Pancreas (tissue), 10 donors: ENCODE measurements at regions not wholly inside any gene's neighbourhood (a gene's known extent, or its start where the extent isn't known, plus 50 kb on each side); places are given as distances from the start of the nearest gene placed in this dataset.
"Not testable (repeated sequence)": the region's sequence is repeated elsewhere in the genome, so short reads cannot be mapped to it uniquely, and the experiment has no call there.

Experiments
- ATAC-seq, 4 donors: fragments of 200-7000 bp; cut with Tn5 transposase; one replicate each; pipeline versions ENCODE4 v1.8.0 to v1.9.1; 2020; ENCODE audit warnings: mild to moderate bottlenecking in 4 of 4, moderate library complexity in 4 of 4
- DNase-seq, 6 donors: peaks; one replicate each; pipeline ENCODE4 v3.0.0-alpha.2; 2020
- FAIRE-seq: peaks from 2 replicates; lab custom pipeline; 2012; peaks lifted over from hg19 to GRCh38; lab: Jason Lieb, UNC
- H3K27ac ChIP-seq, 4 donors: fragments of 200-600 bp; sonication (generic); 1 replicate in 3 of 4; 2 replicates in 1 of 4; pipeline versions ENCODE4 v1.5.0 to v1.8.0; 2020
- H3K27me3 ChIP-seq, 4 donors: fragments of 200-600 bp; one replicate each; pipeline ENCODE4 v1.8.0; 2021
- H3K36me3 ChIP-seq, 3 donors: fragments of 200-600 bp; sonication (generic) in 1 of 3; one replicate each; pipeline versions ENCODE4 v1.5.0 to v1.8.0; 2020 to 2021
- H3K4me1 ChIP-seq, 3 donors: fragments of 200-600 bp; one replicate each; pipeline ENCODE4 v1.8.0; 2021
- H3K4me3 ChIP-seq, 4 donors: fragments of 200-600 bp; sonication (generic) in 2 of 4; one replicate each; pipeline versions ENCODE4 v1.5.0 to v1.8.0; 2020 to 2021
- H3K9me3 ChIP-seq, 4 donors: fragments of 200-600 bp; one replicate each; pipeline ENCODE4 v1.8.0; 2021
- WGBS, 2 donors: extraction: QIAGEN DNeasy Blood & Tissue Kit; methylation state at CpG; one replicate each; pipeline ENCODE4 v1.1.7; 2013; 5-methylcytosine and 5-hydroxymethylcytosine counted together
- intact Hi-C, 3 donors: fragments of 100-400 bp; cut with DNase I; formaldehyde crosslinking; loops; one replicate each; pipeline versions ENCODE4 v1.11.1 to v1.14.2; 2022
- donor health status: healthy with polysubstance abuse.
- donor health status: DM: no; HTN: no; CAD: no; lungs with moderate emphysema.
- donor health status: DM: no; HTN: no; CAD: no.
- donor health status: control.
- donor health status: control.
- donor health status: Bipolar disorder and iron deficiency.
- donor health status: DM: yes; HTN: yes; CAD: no.
- donor health status: DM: no; HTN: no; CAD: no.
- donor health status: DM: no; HTN: no; CAD: no.
- donor health status: DM: yes; HTN: yes; CAD: no.

GRCh38 chr9:64449025-64449424 lies 836.0 kb downstream of the FOXD4L5 start:
- H3K36me3 ChIP-seq, H3K4me3 ChIP-seq, intact Hi-C loops, H3K4me1 ChIP-seq, H3K27ac ChIP-seq, DNase-seq, H3K9me3 ChIP-seq, FAIRE-seq, ATAC-seq, H3K27me3 ChIP-seq: not testable (repeated sequence)
- WGBS, 2 donors: 95% methylated on average over 2 of the region's 2 CpGs; no CpG with 5 or more reads in 1 of the 2 donors

GRCh38 chr9:64444909-64445525 lies 840.0 kb downstream of the FOXD4L5 start:
- H3K4me3 ChIP-seq, H3K27me3 ChIP-seq, ATAC-seq, H3K4me1 ChIP-seq, intact Hi-C loops, H3K36me3 ChIP-seq, H3K27ac ChIP-seq, DNase-seq, H3K9me3 ChIP-seq, FAIRE-seq: not testable (repeated sequence)
- 87 to 89% methylated on average over 5 to 6 of the region's 6 CpGs for WGBS, 2 donors

GRCh38 chr9:64439747-64440146 lies 845.3 kb downstream of the FOXD4L5 start:
- H3K27ac ChIP-seq, DNase-seq, H3K9me3 ChIP-seq, FAIRE-seq, H3K27me3 ChIP-seq, H3K4me3 ChIP-seq, H3K36me3 ChIP-seq, H3K4me1 ChIP-seq, ATAC-seq, intact Hi-C loops: not testable (repeated sequence)
- 88 to 93% methylated on average over 2 of the region's 2 CpGs for WGBS, 2 donors
